Eye (tissue), 1 donor: ENCODE measurements at regions not wholly inside any gene's neighbourhood (a gene's known extent, or its start where the extent isn't known, plus 50 kb on each side); places are given as distances from the start of the nearest gene placed in this dataset.

Experiments
- DNase-seq: peaks from one replicate; pipeline ENCODE4 v3.0.0-alpha.2; 2015

GRCh38 chr4:184879271-184879670 lies 53.5 kb upstream of the ACSL1 start:
- DNase-seq = no peak

GRCh38 chr4:184882276-184882675 lies 56.5 kb upstream of the ACSL1 start:
- DNase-seq = no peak

- DNase-seq = no peak
These were observed 57.3 kb upstream of the ACSL1 start for GRCh38 chr4:184883024-184883423.

- DNase-seq = no peak
These were observed 59.1 kb upstream of the ACSL1 start for GRCh38 chr4:184884883-184885282.

GRCh38 chr4:184885602-184886001 lies 59.8 kb upstream of the ACSL1 start:
- DNase-seq = no peak

GRCh38 chr4:184887333-184887732 lies 61.6 kb upstream of the ACSL1 start:
- no peak for DNase-seq

GRCh38 chr4:184887947-184888346 lies 62.2 kb upstream of the ACSL1 start:
- DNase-seq = no peak

- DNase-seq = peak; percentile 35
These were observed 64.0 kb upstream of the ACSL1 start for GRCh38 chr4:184889666-184890335.

- DNase-seq = no peak
These were observed 64.7 kb upstream of the ACSL1 start for GRCh38 chr4:184890499-184890898.

GRCh38 chr4:184891816-184892397 lies 66.1 kb upstream of the ACSL1 start:
- no peak for DNase-seq

GRCh38 chr4:184892999-184893398 lies 67.2 kb upstream of the ACSL1 start:
- DNase-seq = no peak

GRCh38 chr4:184893801-184894571 lies 68.2 kb upstream of the ACSL1 start:
- DNase-seq = no peak

- no peak for DNase-seq
These were observed 69.4 kb upstream of the ACSL1 start for GRCh38 chr4:184895012-184895695.

- DNase-seq = no peak
These were observed 71.3 kb upstream of the ACSL1 start for GRCh38 chr4:184896868-184897715.

GRCh38 chr4:184897895-184898294 lies 72.1 kb upstream of the ACSL1 start:
- DNase-seq = no peak

GRCh38 chr4:184898793-184899192 lies 73.0 kb upstream of the ACSL1 start:
- no peak for DNase-seq

GRCh38 chr4:184899261-184900134 lies 73.7 kb upstream of the ACSL1 start:
- DNase-seq = no peak

- DNase-seq = no peak
These were observed 74.4 kb upstream of the ACSL1 start for GRCh38 chr4:184900184-184900583.

- DNase-seq = no peak
These were observed 76.8 kb upstream of the ACSL1 start for GRCh38 chr4:184902550-184902949.

- no peak for DNase-seq
These were observed 80.8 kb upstream of the ACSL1 start for GRCh38 chr4:184906480-184907097.

- DNase-seq = no peak
These were observed 81.4 kb upstream of the ACSL1 start for GRCh38 chr4:184907216-184907615.
